GM19351 (cell line): ENCODE measurements at regions not wholly inside any gene's neighbourhood (a gene's known extent, or its start where the extent isn't known, plus 50 kb on each side); places are given as distances from the start of the nearest gene placed in this dataset.
"Not testable (repeated sequence)": the region's sequence is repeated elsewhere in the genome, so short reads cannot be mapped to it uniquely, and the experiment has no call there.

Experiments
- ATAC-seq: cut with Tn5 transposase; IDR thresholded peaks from one replicate; pipeline ENCODE4 v1.9.1; 2021; ENCODE audit warnings: mild to moderate bottlenecking, moderate library complexity; ENCODE audit not compliant: unreplicated experiment

DNA sequence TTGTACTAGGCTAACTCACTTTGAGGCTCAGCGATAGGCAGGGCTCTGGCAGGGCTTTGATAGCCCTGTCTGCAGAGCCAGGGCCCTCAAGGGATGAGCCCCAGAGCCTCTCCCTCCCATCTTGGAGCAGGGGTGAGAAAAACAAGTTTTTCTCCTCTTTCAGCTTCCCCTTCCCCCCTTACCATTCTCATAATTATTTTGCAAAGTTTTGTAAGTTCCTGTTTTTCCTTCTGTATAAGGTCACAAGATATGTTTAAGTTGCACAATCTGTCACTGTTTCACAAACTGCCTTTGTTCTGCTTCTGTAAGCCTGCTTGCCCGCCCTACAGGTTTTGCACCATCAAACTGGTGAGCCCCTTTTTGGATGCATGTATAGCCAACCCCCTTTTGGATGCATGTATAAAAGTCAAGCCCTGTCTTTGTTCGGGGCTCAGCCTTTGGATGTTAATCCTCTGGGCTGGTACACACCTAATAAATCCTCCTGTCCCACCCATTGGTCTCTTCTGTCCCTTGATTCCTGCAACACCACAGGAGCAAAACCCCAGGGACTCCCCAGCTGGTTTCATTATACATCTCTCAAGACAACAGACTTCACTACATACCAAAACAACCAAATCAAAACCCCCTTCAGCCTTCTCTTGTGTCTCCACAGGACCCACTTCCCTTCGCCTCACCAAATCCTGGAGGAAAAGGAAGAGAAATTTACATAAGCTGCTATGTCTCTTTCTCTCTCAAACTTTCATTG is 52.5 kb upstream of the RESF1 start:
- ATAC-seq: peak; percentile 66

DNA sequence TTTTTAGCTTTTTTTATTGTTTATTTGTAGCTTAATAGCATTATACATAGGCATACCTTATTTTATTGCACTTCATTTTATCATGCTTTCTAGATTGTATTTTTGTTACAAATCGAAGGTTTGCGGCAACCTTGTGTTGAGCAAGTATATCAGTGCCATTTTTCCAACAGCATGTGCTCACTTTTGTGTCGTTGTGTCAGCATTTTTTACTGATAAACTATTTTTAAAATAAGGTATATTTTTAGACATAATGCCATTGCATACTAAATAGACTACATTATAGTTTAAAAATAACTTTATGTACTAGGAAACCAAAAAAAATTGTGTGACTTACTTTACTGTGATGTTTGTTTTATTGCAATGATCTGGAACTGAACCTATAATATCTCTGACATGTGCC is 56.2 kb upstream of the RESF1 start:
- ATAC-seq: no peak

DNA sequence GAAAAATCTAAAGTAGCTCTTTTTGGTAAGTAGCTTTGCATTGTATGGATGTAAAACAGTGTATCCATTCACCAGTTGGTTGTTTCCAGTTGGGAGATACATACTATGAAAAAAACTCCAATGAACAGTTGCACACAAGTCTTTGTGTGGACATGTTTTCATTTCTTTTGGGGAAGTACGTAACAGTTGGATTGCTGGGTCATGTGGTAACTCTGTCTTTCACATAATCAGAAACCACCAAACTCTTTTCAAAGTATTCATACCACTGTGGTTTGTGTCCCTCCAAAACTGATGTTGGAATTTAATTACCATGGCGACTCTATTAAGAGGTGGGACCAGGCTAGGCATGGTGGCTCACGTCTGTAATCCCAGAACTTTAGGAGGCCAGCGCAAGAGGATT is 58.9 kb upstream of the RESF1 start:
- ATAC-seq: no peak

DNA sequence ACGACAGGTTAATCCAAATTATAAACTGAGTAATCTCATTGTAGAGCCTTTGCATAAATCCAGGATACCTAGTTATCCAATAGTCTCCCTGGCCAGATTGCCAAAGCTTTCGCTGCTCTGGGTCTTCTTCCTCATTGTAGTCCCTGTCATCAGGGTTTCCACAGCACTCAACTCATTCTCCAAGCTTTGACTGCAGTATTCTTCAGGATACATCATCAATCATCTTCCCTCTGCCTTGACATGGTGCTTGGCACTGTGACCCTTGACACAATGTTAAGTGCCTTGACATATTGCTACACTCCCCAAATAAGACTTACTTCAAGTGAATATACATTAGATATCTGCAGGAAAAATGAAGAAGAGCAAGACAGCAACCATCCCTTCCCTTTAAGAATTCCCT is 60.1 kb upstream of the RESF1 start:
- ATAC-seq: no peak

DNA sequence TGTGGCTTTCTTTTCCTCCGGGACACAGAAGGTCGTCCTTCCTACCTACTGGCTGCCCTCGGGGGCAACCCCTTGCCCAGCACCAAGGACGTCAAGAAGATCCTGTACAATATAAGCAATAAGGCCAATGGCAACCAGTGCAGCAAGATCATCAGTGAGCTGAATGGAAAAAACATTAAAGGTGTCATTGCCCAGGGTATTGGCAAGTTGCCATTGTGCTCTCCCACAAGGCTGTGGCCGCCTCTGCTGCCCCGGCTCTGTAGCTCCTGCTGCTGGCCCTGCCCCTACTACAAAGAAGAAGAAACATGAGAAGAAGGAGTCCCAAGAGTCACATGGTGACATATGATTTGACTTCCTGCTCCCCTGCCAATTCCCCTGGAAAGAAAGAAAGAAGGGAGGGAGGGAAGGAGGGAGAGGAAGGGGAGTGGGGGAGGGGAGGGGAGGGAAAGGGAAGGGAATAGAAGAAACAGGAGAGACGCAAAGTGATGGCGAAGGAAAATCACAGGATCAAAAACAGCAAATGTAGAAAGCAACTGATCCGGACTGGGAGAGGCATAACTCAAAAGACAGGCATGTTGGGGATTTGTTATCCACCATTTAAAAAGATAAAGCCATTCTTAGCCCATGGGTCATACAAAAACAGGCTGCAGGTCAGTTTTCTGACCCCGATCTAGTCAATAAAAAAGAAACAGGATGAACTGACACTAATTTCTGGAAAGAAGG is 61.3 kb upstream of the RESF1 start:
- no peak for ATAC-seq

DNA sequence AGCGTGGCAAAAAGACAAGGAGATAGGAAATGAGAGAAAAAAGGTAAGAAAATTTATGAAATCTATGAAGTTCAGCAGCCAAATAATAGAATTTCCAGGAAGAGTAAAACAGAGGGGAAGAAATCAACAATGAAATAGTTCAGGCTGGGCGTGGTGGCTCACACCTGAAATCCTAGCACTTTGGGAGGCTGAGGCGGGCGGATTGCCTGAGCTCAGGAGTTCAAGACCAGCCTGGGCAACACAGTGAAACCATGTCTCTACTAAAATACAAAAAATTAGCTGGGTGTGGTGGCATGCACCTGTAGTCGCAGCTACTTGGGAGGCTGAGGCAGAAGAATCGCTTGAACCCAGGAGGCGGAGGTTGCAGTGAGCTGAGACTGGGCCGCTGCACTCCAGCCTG is 62.1 kb upstream of the RESF1 start:
- not testable (repeated sequence) for ATAC-seq

DNA sequence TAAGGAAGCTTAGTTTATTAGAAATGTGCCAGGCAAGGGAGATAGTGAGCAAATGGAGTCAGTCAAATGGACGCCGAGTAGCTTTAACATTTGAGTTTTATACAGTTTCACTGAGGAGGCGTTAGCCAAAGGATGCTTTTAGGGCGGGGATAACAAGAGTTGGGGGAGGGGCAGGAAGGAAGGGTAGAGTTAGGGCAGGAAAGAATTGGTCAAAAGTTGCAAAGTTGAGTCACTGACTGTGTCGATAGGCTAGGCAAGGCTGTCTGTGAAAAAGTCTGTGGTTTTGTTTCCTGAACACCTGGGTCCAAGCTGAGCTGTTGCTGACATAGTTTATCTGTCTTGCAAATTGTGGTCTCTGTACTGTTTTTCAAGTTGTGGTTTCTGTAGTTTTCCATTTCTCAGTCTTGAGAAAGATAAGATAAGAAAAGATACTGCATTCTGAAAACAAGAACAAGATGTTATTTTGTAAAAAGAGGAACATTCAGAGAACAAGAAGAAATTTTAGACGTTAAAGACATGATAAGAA is 62.6 kb upstream of the RESF1 start:
- peak; percentile 97 for ATAC-seq

DNA sequence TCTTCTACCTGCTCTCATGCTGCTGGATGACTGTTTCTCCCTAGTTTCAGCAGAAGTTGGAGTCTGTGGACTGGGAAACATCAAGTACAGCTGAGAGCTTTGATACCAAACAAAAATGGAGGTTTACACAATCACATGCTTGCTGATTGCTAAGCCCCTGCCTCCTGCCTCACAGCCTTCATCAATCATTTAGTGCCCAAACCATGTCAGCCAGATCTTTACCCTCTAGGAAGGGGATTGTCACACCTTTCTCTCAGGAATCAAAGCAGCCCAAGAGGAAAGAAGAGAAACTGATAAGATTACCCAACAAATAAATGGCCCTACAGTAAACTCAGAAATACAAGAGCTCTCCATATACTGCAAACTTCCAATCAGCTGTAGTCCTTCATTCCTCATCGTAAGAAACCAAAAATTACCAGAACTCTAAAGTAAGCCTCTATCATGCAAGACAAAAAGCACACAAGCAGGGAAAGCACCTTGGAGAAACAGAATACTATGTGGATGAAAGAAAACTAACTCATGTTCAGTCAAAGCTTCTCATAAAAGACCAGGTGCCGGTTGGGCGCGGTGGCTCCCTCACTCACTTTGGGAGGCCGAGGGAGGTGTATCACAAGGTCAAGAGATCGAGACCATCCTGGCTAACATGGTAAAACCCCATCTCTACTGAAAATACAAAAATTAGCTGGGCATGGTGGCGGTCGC is 63.6 kb upstream of the RESF1 start:
- no peak for ATAC-seq

DNA sequence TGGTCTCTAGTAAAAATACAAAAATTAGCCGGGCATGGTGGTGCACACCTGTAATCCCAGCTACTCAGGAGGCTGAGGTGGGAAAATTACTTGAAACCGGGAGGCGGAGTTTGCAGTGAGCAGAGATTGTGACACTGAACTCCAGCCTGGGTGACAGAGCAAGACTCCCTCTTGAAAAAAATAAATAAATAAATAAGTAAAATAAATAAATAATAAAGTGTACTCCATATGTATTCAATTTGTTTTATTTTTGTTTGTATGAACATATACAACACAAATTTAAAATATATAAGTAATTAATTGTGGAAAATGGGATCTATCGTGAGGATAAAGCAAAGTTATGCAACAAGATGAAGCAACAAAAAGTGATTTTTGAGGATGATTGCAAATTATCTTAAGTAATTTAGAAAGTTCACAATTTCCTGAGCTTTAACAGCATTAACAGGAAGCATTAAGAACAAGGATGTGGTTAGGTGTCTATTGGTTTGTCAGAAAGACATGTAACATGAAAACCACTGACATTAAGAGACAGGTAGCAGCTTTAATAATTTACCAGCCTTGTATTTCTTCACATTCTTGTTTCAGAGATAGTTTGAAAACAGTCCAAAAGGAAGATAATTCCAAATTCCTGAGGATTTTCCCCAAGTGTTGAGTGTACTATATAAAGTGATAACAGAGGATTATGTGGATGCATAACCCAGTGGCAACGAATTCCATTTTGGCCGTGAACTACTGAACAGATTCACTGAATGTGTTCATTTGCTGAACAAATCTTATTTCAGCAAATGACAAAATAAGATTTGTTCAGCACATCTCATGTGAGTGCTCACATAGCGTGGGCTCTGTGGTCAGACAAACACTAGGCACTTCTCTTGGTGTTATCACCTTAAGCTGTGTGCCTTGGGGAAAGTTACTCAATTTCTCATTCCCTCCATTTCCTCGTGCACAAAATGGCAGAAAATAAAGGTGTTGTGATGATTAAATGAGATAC is 68.6 kb upstream of the RESF1 start:
- no peak for ATAC-seq

DNA sequence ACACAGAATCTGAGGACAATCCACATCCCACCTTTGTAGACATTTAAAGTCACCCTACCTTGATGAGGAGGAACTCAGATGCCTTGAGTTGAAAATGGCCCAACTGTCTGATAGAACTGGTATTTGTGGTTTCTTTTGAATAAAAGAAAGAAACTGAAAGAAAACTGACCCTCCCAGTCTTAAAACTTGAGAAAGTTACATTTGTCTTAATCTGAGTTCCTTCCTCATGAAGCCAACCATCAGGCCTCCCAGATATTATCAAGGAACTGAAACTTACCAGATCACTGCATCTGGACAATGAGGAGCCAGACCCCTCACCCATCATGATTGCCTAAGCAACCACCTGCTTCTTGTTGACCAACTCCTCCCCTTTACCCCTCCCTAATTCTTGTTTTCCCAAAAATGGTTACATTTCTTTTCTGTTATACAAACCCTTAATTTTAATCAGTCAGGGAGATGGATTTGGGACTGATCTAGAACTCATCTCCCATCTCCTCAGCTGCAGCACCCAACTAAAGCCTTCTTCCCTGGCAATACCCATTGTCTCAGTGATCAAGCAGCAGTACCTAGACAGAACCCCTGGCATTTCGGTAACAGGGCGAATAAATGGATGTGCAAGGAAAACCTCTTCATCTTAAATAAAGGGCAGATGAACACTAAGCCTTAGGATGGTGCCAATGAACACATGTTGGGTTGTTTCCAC is 72.0 kb upstream of the RESF1 start:
- no peak for ATAC-seq

DNA sequence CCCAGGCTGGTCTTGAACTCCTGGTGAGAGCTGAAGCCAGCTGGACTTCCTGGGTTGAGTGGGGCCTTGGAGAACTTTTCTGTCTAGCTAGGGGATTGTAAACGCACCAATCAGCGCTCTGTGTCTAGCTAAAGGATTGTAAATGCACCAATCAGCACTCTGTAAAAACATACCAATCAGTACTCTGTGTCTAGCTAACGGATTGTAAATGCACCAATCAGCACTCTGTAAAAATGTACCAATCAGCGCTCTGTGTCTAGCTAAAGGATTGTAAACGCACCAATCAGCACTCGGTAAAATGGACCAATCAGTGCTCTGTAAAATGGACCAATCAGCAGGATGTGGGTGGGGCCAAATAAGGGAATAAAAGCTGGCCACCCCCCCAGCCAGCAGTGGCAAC is 76.5 kb upstream of the RESF1 start:
- ATAC-seq: not testable (repeated sequence)

DNA sequence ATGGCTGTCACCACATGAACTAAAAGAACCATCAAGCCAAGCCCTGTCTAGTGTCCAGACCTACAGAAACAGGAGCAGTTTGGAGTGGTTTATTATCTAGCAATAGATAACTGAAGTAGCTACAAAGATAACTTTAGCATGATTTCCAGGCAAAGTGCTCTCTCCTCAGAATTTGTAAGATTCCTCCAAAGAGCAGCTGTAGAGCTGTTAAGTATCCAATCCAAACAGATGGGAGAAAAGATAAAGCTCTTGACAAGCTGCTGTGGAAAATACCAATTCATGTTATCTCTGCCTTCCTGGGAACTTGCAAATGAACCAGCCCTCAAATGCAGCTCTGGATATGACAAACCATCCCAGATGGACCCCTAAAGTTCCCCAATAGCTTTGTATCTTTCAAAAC is 78.9 kb upstream of the RESF1 start:
- ATAC-seq: no peak

DNA sequence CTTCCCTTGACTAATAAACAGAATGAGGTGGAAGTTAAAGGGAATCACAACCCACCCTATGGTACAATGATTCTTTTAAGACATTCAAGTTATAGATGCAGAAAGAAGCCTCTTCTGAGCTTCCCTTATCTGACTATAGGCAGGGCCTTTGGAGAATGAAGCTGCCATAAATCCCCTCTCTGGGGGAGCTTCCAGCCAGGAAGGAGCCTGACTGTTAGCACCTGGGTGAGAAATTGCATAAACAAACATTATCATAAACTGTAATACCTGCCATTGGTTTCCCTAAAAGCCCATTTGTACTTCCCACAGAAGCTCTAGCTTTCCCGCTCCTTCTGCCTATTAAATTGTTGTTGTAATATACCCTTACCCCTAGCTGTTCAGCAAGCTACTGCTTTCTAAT is 81.3 kb upstream of the RESF1 start:
- ATAC-seq: no peak

DNA sequence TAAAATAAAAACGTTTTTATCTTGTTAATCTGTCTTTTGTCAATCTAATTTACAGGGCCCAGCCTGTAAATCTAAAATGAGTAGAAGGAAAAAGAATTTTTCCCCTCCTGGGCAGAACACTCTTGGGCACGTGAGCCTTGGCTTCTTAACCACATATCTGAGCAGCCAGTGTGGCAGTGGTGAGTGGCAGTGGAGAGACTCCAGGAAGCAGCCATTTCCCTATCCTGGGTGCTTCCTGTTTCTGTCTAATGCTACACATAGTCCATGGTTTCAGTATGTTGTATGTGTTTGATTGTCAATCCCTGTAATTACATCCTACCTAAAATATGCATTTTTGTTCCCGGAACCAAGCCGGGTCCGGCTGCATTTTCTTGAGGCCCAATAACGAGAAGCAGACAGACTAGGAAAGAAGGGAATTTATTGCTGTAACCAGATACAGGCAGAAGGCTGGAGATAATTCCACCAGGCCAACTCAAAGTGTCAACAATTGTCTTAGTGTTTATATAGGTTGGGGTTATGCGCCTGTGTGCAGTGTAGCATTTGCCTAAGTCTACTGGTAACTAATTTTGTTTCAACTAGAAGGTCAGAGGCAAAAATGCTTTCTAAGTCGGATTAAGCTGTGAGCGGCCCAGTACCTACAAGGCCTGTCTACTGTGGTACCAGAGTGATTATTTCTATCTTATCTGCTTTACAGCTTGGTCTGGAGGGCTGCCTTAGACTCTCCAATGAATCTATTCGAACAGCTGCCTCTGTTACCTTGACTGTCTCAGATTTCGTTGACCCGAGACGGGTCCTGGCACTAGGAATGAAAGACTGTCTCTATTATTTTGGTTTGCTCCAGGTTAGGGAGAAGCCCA is 82.4 kb upstream of the RESF1 start:
- ATAC-seq: no peak

DNA sequence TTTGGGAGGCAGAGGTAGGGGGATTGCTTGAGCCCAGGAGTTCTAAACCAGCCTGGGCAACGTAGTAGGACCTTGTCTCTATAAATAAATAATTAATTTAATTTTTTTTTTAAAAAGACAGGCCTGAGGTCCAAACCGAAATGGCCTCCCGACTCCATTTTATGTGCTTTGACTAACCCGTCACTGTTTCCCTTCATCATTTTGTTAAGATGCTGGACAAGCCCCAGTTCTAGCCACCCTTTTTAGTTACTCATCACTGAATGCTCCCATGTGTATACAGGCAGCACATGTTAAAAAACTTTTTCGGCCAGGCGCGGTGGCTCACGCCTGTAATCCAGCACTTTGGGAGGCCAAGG is 83.6 kb upstream of the RESF1 start:
- ATAC-seq: no peak

DNA sequence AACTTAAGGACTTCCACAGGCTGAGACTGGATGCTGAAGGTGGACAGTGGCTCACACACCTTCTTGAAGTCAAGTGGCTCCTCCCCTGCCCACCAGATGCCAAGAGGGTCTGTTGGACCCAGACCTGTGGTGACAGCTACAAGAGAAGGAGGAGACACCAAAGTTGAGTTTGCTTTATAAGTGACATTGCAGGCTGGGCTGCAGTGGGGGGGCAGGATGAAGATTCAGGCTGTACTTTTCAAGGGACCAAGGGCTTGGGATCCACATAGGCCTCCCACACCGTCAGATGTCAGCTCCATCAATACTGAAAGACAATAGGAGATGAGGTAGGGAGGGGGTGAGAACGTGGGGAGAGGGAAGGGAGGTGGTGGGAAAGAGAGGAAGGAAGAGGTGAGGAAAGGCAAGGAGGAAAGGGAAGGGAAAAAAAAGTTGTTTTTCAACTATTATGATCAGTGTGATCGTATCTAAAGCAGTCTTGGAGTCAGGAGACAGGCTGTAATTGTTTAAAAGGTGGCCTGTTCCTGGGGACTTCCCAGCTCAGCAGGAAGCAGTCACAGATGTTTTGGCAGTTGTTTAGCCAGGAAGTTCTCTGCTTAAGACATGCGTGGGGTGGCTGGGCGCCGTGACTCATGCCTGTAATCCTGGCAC is 84.1 kb upstream of the RESF1 start:
- ATAC-seq: peak; percentile 72

DNA sequence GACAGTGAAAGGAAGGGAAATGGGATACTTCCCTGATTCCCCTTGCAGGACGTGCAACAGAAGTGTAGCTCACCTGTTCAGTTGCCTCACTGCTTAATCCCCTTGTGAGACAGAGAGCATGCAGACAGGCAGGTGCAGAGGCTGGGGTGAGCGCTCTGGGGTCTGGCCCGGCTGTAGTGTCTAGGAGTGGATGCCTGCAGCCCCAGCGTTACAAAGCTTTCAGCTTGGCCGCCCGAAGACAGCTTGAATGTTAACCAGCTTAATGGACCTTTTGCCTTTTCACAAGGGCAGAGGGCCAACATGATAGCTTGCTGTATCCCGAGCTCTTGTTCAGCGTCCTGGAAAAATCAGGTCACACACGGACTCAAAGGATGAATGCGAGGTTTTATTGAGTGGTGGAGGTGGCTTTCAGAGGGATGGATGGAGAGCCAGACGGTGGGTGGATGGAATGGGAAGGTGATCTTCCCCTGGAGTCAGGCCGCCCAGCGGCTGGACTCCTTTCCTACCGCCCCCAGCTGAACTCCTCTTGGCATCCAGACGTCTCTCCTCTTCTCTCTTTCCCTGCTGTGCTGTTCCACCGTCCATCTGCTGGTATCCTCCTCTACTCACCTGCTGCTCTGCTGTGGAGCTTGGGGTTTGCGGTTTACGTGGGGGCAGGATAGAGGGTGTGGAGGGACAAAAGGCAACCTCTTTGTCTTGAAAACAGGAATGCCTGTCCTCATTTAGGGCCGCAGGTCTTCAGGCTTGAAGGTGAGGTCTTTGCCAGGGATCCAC is 86.2 kb upstream of the RESF1 start:
- ATAC-seq: no peak

DNA sequence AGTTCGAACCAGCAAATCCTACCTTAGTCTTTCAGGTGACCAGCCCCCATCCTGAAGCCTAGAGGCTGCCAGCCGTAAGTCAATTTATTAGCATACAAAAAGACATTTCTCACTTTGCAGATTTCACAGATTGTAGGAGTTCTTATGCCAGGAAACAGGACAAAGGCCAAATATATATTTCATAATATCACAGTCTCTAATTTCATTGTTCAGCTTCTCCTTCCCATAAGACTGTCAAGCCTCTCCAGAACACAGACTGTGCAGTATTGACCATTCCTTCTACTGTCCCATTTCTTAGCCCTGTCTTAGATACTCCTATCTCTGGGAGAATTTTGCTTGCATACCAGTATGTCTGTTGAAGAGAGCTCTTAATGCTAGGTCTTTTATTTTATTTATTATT is 89.2 kb upstream of the RESF1 start:
- ATAC-seq: no peak
